HG02943 (cell line): ENCODE measurements at regions not wholly inside any gene's neighbourhood (a gene's known extent, or its start where the extent isn't known, plus 50 kb on each side); places are given as distances from the start of the nearest gene placed in this dataset.
"Not testable (repeated sequence)": the region's sequence is repeated elsewhere in the genome, so short reads cannot be mapped to it uniquely, and the experiment has no call there.

ENCODE experiments used
- ATAC-seq: cut with Tn5 transposase; IDR thresholded peaks from one replicate; pipeline ENCODE4 v1.9.1; 2021; ENCODE audit warnings: mild to moderate bottlenecking, low read depth, moderate library complexity; ENCODE audit not compliant: unreplicated experiment

DNA sequence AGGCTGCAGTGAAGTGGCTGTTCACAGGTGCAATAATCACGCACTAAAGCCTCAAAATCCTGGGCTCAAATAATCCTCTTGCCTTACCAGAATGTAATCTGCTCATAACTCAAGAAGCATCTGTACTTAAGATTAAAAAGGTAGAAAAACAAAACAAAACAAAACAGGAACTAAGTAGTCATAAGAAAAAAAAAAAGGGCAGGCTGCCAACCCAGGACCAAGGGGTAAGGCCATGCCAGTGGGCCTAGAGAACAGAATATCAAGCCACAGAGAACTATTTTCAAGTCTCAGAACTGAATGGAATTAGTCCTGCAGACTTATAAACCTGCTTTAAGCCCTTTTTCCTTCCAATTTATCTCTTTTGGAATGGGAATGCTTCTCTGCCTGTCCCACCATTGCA is 64.8 kb upstream of the TBC1D3K start:
- ATAC-seq = no peak

DNA sequence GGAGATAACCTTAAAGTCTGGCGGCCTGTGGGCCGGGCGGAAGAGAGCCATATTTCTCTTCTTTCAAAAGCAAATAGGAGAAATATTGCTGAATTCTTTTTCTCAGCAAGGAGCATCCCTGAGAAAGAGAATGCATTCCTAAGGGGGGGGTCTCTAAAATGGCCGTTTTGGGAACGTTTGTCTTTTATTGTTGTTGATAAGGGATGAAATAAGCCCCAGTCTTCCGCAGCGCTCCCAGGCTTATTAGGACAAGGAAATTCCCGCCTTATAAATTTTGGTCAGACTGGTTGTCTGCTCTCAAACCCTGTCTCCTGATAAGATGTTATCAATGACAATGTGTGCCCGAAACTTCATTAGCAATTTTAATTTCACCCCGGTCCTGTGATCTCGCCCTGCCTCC is 65.8 kb upstream of the TBC1D3K start:
- not testable (repeated sequence) for ATAC-seq

DNA sequence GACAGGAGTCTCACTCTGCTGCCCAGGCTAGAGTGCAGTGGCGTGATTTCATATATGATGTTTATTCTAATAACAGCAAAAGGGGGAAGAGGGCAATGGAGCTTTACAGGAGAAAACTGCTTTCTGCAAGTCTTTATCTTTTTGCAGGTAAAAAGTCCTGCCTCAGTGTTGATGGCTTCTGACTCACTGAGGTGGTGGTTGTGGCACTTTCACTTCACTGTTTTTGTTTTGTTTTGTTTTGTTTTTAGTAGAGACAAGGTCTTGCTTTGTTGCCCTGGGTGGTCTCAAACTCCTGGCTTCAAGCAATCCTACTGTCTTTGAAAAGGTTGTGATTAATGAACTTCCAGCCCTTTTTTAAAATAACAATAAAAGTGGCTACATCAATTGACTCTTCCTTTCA is 68.0 kb upstream of the TBC1D3K start:
- no peak for ATAC-seq

DNA sequence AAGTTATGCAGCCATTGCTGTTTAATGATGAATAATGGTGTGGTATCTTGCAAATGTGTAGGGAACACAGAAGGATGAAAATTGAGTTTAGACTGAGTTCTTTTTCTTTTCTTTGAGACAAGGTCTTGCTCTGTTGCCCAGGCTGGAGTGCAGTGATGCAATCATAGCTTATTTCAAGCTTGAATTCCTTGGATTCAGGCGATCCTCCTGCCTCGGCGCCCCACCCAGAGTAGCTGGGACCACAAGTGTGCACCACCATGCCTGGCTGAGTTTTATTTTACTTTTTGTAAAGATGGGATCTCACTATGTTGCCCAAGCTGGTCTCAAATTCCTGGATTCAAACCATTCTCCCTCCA is 74.6 kb upstream of the TBC1D3K start:
- no peak for ATAC-seq

DNA sequence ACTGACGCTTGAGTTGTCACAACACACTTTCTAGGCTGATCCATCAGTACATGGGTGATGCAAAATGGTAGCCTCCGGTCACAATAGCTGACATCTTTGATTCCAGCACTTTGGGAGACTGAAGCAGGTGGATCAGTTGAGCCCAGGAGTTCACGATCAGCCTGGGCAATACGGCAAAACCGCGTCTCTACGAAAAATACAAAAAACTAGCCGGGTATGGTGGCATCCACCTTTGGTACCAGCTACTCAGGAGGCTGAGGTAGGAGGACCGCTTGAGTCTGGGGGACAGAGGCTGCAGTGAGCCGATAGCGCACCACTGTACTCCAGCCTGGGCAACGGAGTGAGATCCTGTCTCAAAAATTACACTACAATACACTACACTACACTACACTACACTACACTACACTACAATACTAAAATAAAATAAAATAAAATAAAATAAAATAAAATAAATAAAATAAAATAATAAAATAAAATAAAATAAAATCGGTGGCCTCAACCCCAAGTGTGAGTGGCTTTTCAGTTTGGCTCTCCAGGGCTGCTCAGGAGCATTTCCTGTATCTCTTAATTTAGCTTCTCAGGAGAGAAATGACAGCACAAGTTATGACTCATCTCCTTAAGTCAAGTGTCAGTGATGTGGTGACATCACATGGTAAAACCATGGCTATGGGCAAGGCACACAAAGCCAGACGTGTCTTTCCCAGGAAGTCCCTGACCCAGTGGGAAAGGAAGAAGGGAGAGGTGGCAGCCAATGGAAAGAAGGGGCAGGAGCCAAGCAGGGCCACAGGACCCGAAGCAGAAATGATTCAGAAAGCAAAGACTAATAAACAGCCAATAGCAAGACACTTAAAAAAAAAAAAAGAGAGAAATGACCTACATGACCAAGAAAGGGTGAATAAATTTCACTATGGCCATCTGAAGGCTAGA is 75.3 kb upstream of the TBC1D3K start:
- no peak for ATAC-seq

DNA sequence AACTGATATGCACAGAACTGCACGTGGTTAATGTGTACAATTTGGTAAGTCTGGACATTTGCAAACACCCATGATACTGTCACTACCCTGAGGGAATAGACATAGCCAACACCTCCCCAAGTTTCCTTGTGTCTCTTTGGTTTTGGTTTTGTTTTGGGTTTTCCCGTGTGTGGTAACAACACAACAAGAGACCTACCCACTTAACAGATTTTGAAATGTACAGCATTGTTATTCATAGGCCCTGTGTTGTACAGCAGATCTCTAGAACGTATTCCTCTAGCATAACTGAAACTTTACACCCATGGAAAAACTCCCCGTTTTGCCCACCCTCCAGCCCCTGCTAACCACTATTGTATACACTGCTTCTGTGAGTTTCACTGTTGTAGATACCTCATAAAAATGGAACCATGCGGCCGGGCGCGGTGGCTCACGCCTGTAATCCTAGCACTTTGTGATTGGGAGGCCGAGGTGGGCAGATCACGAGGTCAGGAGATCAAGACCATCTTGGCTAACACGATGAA is 76.3 kb upstream of the TBC1D3K start:
- no peak for ATAC-seq

DNA sequence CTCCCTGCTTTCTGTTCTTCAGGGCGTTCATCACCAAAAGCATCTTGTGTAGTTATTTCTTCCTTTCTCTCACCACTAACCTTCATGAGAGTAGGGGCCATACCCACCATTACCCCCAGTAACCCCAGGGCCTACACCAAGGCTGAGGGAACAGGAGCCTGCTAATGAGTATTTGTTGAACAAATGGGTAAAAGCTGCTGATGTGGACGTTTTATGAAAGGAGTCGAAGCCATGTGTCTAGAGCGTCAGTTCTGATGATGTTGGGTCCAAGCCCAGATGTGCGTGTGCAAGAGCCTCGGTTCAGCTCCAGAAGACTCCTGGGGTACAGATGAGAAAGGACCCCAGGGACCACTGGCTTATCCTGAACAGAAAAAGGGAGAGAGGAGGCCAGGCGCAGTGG is 77.1 kb upstream of the TBC1D3K start:
- ATAC-seq = no peak

DNA sequence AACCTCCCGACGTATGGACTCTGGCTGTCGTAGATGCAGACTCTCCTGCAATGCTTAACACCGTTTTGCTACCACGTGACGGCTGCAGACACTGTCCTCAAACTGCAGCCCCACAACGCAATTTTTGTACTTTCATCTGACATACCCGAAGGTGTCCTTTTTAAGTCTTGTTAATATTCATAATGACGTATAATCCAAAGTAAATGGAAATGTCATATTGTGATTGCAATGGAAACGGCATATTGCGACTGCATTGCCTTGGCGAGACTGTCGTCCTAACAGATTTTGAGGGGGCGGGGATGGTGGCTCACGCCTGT is 79.3 kb upstream of the TBC1D3K start:
- no peak for ATAC-seq

DNA sequence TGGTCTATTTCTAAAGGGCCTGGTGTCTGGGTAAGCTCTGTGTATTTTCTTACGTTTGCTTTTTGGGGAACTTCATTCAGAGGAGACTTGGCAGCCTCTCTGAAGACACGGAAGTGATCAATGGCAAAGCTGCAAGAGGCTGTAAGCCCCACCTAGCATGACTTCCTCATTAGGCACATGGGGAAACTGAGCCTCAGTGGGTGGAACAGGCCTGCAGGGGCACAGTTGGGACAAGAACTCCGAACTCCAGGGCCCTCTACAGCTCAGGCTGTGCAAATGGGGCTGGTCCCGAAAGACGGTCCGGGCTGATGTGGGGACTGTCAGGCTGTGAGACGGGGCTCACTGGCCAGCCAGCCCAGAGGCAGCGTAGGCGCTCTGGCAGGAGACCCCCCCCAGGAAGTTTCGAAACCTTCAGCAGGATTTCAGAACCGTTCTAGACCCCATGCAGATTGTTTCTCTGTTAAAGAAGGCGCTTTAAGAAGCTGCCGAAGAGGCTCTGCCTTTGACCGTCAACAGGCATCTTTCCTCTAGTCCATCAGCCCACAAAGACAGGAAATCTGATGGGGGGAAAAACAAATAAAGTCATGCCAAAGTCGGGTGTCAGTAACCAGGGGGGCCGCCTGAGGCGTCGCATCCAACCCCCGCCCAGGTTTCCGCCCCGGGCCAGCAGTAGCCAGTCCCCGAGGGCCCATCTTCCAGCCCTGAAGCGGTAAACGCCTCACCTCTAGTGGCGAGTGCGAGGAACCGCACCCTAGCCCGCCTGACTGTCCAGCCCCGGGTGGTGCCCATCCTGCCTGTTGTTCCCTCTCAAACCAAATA is 79.8 kb upstream of the TBC1D3K start:
- peak; percentile 57 for ATAC-seq

DNA sequence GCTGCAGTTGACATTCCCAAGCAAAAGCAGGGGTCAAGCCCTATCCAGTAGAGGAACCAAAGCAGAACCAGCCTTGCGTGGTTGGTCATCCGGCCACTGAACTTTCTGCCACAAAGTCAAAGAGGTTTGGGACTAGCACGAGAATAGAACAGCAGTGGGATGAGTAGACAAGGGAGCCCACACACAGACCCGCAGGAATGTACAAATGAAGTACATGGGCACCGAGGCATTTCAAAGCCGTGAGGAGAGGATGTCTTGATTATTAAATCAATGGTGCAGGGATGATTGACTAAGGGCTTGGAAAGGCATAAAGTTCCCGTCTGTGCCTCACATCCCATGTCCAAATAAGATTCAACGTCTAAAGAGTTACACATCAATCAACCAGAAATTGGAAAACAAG is 81.8 kb upstream of the TBC1D3K start:
- ATAC-seq = no peak

DNA sequence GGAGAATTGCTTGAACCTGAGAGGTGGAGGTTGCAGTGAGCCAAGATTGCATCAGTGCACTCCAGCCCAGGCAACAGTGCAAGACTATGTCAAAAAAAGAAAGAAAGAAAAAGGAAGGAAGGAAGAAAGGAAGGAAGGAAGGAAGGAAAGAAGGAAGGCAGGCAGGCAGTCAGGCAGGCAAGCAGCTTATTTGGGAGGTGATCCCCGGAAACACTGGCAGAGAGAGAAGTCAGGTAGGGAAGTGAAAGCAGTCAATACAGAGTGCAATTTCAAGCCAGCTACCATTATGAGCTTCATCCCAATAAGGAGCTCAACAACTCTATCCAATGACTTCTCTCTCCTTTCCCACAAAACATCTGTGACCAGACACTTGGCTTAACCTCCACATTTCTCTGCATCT is 83.0 kb upstream of the TBC1D3K start:
- ATAC-seq = no peak

DNA sequence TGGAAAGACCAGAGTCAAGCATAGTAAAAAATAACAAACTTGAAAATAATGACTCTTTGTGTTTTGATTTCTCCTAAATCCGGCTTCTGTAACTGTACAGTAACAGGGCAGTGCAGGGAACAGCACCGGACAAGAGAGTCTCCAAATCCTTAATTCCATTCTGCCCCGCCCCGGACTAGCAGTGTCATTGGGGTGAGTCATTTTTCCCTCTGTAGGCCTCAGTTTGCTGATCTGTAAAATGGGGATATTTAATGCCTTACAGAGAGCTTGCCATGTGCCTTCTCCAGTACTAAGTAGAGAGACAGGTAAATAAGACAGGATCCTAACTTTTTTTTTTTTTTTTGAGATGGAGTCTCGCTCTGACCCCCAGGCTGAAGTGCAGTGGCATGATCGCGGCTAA is 83.6 kb upstream of the TBC1D3K start:
- no peak for ATAC-seq

DNA sequence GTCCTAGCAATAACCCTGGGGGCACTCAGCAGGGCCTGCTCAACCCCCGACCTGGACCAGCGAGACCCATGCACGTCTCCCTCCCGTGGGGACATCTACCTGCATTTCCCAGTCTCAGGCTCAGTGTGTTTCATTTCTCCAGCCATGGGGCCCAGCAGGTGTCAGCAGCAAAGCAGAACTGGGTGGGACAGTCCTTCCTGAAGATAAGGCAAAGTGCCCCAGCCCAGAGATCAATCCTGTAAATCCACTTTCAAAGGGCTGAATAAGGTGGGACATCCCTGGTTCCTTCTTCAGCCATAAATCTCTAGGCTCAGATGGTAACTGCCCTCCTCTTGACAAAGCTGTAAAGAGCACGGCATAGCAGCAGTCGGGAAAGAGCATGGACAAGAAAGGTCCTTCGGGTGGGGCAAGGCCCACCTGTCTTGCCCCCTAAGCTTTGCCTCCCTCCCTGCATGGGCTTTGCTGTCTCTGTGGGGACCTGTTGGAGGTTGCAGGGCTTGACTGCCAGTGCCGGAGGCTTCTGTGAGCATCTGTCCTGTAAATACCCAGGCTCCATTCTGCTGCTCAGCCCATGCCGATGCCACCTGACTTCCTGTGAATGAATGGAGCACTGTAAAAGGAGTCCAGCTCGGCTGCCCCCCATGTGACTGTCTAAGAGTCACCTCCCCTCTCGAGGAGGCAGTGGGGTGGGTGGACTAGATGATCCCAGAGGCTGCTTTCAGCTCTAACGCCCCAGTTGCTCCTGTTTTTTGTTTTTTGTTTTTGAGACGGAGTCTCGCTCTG is 84.8 kb upstream of the TBC1D3K start:
- no peak for ATAC-seq

DNA sequence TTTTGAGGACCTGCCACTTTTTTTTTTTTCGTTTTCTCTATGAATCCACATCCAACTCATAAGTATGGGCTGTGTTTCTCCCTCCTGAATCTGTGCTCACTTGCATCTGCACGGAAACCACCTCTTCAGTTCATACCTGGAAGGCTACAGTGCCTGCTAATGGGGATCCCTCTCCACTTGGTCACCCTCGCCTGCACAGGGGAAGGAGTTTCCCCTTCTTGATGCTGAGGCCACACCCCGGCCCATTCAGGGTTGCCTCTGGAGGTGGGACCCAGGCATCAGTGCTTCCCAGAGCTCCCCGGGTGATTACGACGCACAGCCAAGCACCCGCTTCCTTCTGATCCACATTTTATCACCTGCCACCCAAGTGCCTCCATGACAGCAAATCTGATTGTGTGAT is 85.9 kb upstream of the TBC1D3K start:
- no peak for ATAC-seq

DNA sequence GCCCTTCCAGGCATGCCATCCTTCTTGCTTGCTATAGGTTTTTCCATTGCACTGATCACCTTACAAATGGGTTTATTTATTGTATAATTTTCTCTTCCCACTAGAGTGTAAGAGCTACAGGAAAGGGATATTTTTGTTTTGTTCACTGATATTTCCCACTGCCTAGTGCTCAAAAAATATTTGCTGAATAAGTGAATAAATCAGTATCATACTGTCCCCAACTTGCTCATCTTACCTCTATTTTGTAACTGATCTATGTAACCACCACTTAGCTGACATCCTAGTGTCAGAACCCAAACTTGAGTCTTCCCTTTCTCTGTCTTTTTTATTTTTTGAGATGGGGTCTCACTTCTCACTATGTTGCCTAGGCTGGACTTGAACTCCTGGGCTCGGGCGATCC is 87.6 kb upstream of the TBC1D3K start:
- ATAC-seq = no peak

DNA sequence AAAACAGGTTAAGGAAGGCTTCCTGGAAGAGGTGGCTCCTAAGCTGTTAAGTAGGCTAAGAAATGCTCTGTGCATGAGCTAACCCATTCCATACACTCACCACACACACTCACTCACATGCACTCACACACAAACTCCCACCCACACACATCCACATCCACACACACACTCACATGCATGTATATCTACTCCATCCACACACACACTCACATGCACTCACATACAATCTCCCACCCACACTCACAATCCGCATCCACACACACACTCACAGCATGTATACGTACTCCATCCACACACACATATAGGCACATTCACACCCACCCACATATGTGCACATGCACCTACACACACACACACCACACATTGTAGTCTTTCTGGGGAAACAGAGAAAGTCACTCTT is 89.3 kb upstream of the HNF1B start:
- ATAC-seq = no peak

DNA sequence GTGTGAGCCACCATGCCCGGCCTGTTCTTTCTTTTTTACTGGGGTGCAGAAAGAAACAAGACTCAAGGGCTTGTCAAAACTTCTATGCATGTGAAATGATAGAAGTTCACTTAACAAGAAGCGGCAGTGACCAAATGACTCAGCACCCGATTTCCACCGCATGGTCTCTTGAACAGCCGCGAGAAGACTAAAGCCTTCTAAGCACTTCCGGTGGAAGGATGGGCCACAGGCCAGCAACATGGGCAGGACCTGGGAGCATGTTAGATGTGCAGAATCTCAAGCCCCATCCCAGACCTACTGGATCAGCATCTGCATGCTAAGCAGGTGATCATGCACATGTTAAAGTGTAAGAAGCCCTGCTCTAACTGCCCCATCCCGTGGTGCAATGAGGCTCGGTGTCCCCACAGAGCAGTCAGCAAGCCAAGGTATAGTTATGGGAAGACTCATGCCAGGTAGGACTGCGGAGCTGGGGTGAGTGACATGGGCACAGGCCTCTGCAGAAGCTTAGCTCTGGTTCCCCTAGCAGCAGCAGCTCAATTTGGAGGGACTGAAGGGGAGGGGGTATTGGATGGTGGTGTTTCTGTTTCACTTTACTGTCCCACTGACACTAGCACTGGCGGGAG is 88.5 kb upstream of the HNF1B start:
- ATAC-seq = no peak

DNA sequence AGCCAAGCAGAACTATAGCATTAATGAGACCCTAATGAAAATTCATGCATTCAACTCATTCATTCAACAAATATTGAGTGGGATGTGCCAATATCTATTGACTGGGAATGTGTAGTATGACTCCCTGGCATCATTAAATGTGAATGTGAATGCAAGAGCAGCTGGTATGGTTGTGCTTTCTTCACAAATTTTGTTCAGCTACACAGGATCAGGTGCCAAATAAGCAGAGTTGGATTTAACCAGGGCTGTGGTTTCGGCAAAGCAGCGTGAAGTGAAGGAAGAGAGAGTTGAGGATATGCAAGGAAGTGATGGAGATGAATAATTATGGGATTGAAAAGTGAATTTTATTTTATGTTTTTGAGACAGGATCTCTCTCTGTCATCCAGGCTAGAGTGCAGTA is 87.1 kb upstream of the HNF1B start:
- no peak for ATAC-seq

DNA sequence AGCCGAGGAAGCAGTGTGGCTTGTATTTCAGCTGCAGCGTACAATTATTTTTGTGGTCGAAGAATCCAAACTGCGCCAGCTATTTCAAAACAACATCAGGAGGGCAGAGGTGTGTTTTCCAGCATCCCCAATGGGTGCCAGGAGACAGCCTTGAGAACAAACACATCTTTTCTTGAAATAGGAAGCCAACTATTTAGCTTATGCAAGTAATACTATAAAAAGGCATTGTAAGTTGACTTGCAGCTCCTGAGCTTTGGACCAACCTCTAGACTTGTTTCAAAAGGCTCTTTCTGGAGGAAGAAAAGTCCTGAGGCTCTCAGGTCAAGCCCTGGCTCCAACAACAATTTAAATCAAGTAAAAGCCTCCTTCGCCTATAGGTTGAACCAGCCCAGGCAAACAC is 86.6 kb upstream of the HNF1B start:
- no peak for ATAC-seq

DNA sequence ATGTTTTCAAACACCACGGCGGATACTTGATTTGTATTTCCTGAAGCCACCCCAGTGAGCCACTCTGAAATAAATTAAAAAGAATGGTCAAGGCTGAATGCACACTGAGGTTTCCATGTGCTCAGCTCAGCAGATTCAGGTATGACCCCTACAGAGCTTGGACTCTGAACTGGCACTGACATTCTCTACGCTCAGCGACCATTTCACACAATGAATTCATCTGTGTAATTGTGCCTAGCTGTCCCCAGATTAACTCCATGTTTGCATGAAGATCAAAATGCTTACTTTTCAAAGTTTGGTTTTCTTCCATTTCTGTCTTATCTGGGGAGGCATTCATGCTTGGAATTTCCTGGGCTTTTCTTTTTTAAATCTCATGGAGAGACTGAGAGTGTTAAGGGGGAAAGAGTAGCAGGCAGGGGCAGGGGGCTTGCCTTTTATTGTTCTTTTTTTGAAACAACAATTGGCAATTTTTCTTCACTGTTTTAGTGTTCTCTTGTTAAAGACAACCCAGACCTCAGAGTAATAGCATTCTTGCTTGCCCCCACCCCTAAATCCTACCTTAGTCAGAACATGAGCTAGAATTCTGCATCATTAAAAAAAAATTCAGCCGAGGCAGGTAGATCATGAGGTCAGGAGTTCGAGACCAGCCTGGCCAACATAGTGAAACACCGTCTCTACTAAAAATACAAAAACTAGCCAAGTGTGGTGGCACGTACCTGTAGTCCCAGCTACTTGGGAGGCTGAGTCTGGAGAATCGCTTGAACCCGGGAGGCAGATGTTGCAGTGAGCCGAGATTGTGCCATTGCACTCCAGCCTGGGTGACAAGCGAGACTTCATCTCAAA is 85.5 kb upstream of the HNF1B start:
- ATAC-seq = no peak
